ENCODE measurements at regions not wholly inside any gene's neighbourhood (a gene's known extent, or its start where the extent isn't known, plus 50 kb on each side); places are given as distances from the start of the nearest gene placed in this dataset.

DNA sequence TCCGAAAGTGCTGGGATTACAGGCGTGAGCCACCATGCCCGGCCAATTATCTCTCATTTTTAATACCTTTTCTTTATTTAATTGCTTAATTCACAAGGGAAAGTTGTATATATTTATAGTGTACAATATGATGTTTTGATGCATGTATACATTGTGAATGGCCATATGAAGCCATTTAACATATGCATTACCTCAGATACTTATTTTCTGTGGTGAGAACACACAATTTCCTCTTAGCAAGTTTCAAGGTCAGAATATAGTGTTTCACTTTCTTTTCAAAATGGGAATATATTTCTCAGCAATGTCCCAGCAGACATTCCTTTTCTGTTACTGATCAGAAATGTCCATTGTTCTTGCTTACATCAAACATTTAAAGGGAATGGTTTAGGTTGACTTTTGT is 1596.3 kb downstream of the MAT2B start:
- Mint-ChIP-seq H3K4me3 (ENCODE audit: low read depth) (no peak overlapping the region), H3K9me3 (ENCODE audit: low read depth) (peaks cover 20% of the 10 kb centered on the region), H3K4me1 (ENCODE audit: low read depth) (no peaks in the 10 kb centered on the region), H3K27me3 (no peaks in the 10 kb centered on the region), H3K36me3 (ENCODE audit: insufficient read depth) (peaks cover 2% of the 10 kb centered on the region), H3K27ac (no peak overlapping the region)
- DNase-seq (ENCODE audit: low spot score, unreplicated experiment): no peak
- TF ChIP-seq, protein P1, sequence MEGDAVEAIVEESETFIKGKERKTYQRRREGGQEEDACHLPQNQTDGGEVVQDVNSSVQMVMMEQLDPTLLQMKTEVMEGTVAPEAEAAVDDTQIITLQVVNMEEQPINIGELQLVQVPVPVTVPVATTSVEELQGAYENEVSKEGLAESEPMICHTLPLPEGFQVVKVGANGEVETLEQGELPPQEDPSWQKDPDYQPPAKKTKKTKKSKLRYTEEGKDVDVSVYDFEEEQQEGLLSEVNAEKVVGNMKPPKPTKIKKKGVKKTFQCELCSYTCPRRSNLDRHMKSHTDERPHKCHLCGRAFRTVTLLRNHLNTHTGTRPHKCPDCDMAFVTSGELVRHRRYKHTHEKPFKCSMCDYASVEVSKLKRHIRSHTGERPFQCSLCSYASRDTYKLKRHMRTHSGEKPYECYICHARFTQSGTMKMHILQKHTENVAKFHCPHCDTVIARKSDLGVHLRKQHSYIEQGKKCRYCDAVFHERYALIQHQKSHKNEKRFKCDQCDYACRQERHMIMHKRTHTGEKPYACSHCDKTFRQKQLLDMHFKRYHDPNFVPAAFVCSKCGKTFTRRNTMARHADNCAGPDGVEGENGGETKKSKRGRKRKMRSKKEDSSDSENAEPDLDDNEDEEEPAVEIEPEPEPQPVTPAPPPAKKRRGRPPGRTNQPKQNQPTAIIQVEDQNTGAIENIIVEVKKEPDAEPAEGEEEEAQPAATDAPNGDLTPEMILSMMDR (IDR thresholded peaks at IDR 0.05; ENCODE audit: unreplicated experiment): no peak

DNA sequence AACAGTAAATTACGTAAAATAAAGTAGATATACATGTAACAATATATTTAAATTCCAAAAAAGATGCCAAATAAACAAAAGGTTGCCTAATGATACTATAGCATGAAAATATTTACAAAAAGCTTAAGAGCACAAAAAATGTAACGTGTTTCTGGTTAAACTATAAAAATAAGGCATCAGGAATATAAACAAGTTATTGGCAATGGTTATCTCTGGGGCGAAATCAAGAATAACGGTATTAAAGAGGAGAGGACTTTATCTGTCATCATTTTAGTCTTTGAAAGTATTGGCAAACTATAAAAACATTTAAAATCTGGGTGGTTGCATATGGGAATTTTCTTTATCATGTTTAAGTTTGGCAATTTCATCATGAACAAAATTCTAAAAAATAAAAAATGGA is 1599.2 kb downstream of the MAT2B start:
- H3K27ac Mint-ChIP-seq: no peak overlapping the region
- TF ChIP-seq, protein P1 (IDR thresholded peaks at IDR 0.05; ENCODE audit: unreplicated experiment): no peak
- H3K9me3 Mint-ChIP-seq (ENCODE audit: low read depth): peaks cover 8% of the 10 kb centered on the region
- no peak overlapping the region for H3K4me3 Mint-ChIP-seq (ENCODE audit: low read depth)
- no peaks in the 10 kb centered on the region for H3K4me1 Mint-ChIP-seq (ENCODE audit: low read depth)
- DNase-seq (ENCODE audit: low spot score, unreplicated experiment): no peak
- no peaks in the 10 kb centered on the region for H3K27me3 Mint-ChIP-seq
- peaks cover 1% of the 10 kb centered on the region for H3K36me3 Mint-ChIP-seq (ENCODE audit: insufficient read depth)

DNA sequence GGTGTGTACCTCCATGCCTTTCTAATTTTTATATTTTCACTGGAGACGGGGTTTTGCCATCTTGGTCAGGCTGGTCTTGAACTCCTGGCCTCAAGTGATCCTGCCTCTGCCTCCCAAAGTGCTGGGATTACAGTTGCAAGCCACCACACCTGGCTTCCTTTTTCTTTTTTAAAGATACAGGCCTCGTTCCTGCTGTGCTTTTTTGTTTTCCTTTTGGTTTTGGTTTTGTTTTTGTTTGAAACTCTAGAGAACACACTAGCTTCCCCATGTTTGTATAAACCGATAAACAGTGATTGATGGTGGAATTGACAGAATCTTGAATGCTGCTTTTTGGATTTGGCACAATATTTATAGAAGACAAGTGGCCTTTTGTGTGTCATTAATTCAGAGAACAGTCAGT is 1603.4 kb downstream of the MAT2B start:
- peaks cover 3% of the 10 kb centered on the region for H3K4me1 Mint-ChIP-seq (ENCODE audit: low read depth)
- H3K27ac Mint-ChIP-seq: no peak overlapping the region
- TF ChIP-seq, protein P1 (IDR thresholded peaks at IDR 0.05; ENCODE audit: unreplicated experiment): no peak
- no peaks in the 10 kb centered on the region for H3K9me3 Mint-ChIP-seq (ENCODE audit: low read depth)
- peaks cover under 1% of the 10 kb centered on the region for H3K36me3 Mint-ChIP-seq (ENCODE audit: insufficient read depth)
- no peak overlapping the region for H3K4me3 Mint-ChIP-seq (ENCODE audit: low read depth)
- no peak for DNase-seq (ENCODE audit: low spot score, unreplicated experiment)
- H3K27me3 Mint-ChIP-seq: no peaks in the 10 kb centered on the region

DNA sequence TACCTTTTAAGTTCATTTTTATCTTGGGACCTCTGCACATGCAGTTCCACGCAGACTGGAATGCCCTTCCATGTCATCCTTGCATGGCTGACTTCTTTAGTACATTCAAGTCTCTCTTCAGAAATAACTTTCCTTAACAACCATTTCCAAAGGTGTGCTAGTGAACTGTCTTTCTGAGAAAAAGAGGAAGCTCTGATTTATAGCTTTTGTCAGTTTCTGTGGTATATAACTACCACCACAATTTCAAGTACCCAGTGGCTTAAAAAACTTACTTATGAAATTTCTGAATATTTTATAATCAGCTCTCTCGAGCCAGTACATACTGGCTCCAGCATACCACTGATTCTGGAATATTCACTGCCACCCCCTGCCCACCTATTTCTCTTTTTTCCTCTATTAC is 1613.8 kb downstream of the MAT2B start:
- Mint-ChIP-seq H3K4me3 (ENCODE audit: low read depth) (no peak overlapping the region), H3K27me3 (no peaks in the 10 kb centered on the region), H3K4me1 (ENCODE audit: low read depth) (peaks cover 4% of the 10 kb centered on the region), H3K27ac (no peak overlapping the region), H3K36me3 (ENCODE audit: insufficient read depth) (no peaks in the 10 kb centered on the region), H3K9me3 (ENCODE audit: low read depth) (peaks cover 5% of the 10 kb centered on the region)
- TF ChIP-seq, protein P1 (IDR thresholded peaks at IDR 0.05; ENCODE audit: unreplicated experiment): no peak
- DNase-seq (ENCODE audit: low spot score, unreplicated experiment): no peak

DNA sequence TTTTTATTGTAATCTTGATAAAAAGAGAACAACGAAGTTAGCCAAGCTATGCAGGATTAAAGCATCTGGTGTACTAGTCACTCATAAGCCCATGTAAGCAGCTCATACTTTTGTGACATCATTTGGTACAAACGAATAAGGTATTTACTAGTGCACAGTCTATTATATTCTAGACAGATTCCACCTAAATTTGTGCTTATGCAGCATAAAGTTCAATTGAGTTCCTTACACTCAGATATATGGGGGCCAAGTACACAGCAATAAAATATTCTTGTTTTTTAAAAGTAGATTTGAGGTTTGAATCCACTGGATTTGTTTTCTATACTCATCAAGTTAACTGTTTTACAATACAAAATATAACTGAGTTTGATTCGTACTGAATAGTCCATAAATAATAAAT is 1621.2 kb downstream of the MAT2B start:
- DNase-seq (ENCODE audit: low spot score, unreplicated experiment): no peak
- no peak overlapping the region for H3K27ac Mint-ChIP-seq
- H3K36me3 Mint-ChIP-seq (ENCODE audit: insufficient read depth): peaks cover 1% of the 10 kb centered on the region
- peaks cover 7% of the 10 kb centered on the region for H3K9me3 Mint-ChIP-seq (ENCODE audit: low read depth)
- H3K4me1 Mint-ChIP-seq (ENCODE audit: low read depth): peaks cover 8% of the 10 kb centered on the region
- H3K27me3 Mint-ChIP-seq: no peaks in the 10 kb centered on the region
- no peak overlapping the region for H3K4me3 Mint-ChIP-seq (ENCODE audit: low read depth)
- TF ChIP-seq, protein P1 (IDR thresholded peaks at IDR 0.05; ENCODE audit: unreplicated experiment): no peak
